DOHH2 (cell line): ENCODE measurements at regions not wholly inside any gene's neighbourhood (a gene's known extent, or its start where the extent isn't known, plus 50 kb on each side); places are given as distances from the start of the nearest gene placed in this dataset.

Experiments used
- H3F3A ChIP-seq: fragments of 200-600 bp; sonication (generic), shearing (Covaris generic); 2 replicates; pipeline ENCODE4 v1.6.0; 2016; ENCODE audit warnings: antibody characterized with exemption, mild to moderate bottlenecking; ENCODE audit not compliant: control insufficient read depth, insufficient read depth
- H3K27ac ChIP-seq: fragments of 200-600 bp; sonication (generic); 2 replicates; pipeline ENCODE4 v1.5.1; 2014; ENCODE audit warnings: low read depth, mild to moderate bottlenecking, low read length, moderate library complexity
- H3K27me3 ChIP-seq: fragments of 200-600 bp; sonication (generic); 2 replicates; pipeline ENCODE4 v1.6.1; 2014; ENCODE audit warnings: mild to moderate bottlenecking, low read length, mixed read lengths; ENCODE audit not compliant: control insufficient read depth
- H3K36me3 ChIP-seq: fragments of 200-600 bp; sonication (generic); 2 replicates; pipeline ENCODE4 v1.6.1; 2014; ENCODE audit warnings: mild to moderate bottlenecking, low read length, moderate library complexity, mixed read lengths; ENCODE audit not compliant: control insufficient read depth
- H3K4me1 ChIP-seq: fragments of 200-600 bp; sonication (generic); 2 replicates; pipeline ENCODE4 v1.6.1; 2014; ENCODE audit warnings: mild to moderate bottlenecking, low read length, mixed read lengths; ENCODE audit not compliant: control insufficient read depth
- H3K4me2 ChIP-seq: fragments of 200-600 bp; sonication (generic); 2 replicates; pipeline ENCODE4 v1.6.0; 2014; ENCODE audit warnings: mild to moderate bottlenecking, low read length, moderate library complexity
- H3K4me3 ChIP-seq: fragments of 200-600 bp; sonication (generic); 2 replicates; pipeline ENCODE4 v1.5.1; 2014; ENCODE audit warnings: mild to moderate bottlenecking, low read length, mixed read lengths
- H3K79me2 ChIP-seq: fragments of 200-600 bp; sonication (generic); 2 replicates; pipeline ENCODE4 v1.6.1; 2014; ENCODE audit warnings: mild to moderate bottlenecking, low read length, mixed read lengths; ENCODE audit not compliant: control insufficient read depth
- H3K9me2 ChIP-seq: fragments of 200-600 bp; sonication (generic); replicated peaks from 2 replicates; pipeline ENCODE4 v1.6.1; 2014; ENCODE audit warnings: mild to moderate bottlenecking, low read length, mixed read lengths; ENCODE audit not compliant: control insufficient read depth
- H3K9me3 ChIP-seq: fragments of 200-600 bp; sonication (generic); 2 replicates; pipeline ENCODE4 v1.6.1; 2014; ENCODE audit warnings: antibody characterized with exemption, low read length, mixed read lengths; ENCODE audit not compliant: control insufficient read depth, insufficient read depth
- H4K20me1 ChIP-seq: fragments of 200-600 bp; sonication (generic); 2 replicates; pipeline ENCODE4 v1.6.0; 2014; ENCODE audit warnings: low read depth, mild to moderate bottlenecking, antibody characterized with exemption, low read length, moderate library complexity; ENCODE audit not compliant: control insufficient read depth, insufficient read depth
- CTCF ChIP-seq: fragments of 200-600 bp; sonication (generic); IDR thresholded peaks from one replicate; pipeline ENCODE4 v1.5.1; 2014; ENCODE audit warnings: antibody characterized with exemption, mild to moderate bottlenecking, low read depth, low read length; ENCODE audit not compliant: poor library complexity, severe bottlenecking
- EZH2phosphoT487 ChIP-seq: fragments of 200-600 bp; sonication (generic); IDR thresholded peaks from 2 replicates; pipeline ENCODE4 v1.6.1; 2017; ENCODE audit warnings: borderline replicate concordance, mild to moderate bottlenecking, antibody characterized with exemption, low read length, moderate library complexity, mixed read lengths

- Histone ChIP-seq H3K4me3 (no peak overlapping the region), H3K9me3 (no peaks in the 10 kb centered on the region), H3F3A (no peaks in the 10 kb centered on the region), H3K27ac (no peak overlapping the region), H3K79me2 (no peaks in the 10 kb centered on the region), H3K4me2 (no peak overlapping the region), H3K9me2 (no peaks in the 10 kb centered on the region), H3K4me1 (no peaks in the 10 kb centered on the region), H4K20me1 (no peaks in the 10 kb centered on the region), H3K36me3 (no peaks in the 10 kb centered on the region), H3K27me3 (no peaks in the 10 kb centered on the region)
- no peak for TF ChIP-seq CTCF
- TF ChIP-seq EZH2phosphoT487, result no peak
These were observed 262.8 kb upstream of the UBE2E2 start for GRCh38 chr3:22940285-22940684.

GRCh38 chr3:22942981-22943380 is 260.1 kb upstream of the UBE2E2 start:
- Histone ChIP-seq H3K27me3 (no peaks in the 10 kb centered on the region), H3K4me1 (no peaks in the 10 kb centered on the region), H3K4me2 (no peak overlapping the region), H3K4me3 (no peak overlapping the region), H3K9me2 (no peaks in the 10 kb centered on the region), H3K27ac (no peak overlapping the region), H4K20me1 (no peaks in the 10 kb centered on the region), H3K9me3 (no peaks in the 10 kb centered on the region), H3K79me2 (no peaks in the 10 kb centered on the region), H3K36me3 (no peaks in the 10 kb centered on the region), H3F3A (no peaks in the 10 kb centered on the region)
- TF ChIP-seq EZH2phosphoT487 (no peak), CTCF (no peak)

GRCh38 chr3:22947851-22948250 is 255.3 kb upstream of the UBE2E2 start:
- Histone ChIP-seq H3K4me1 (no peaks in the 10 kb centered on the region), H3K9me2 (no peaks in the 10 kb centered on the region), H3K4me3 (no peak overlapping the region), H3K27me3 (no peaks in the 10 kb centered on the region), H3K79me2 (no peaks in the 10 kb centered on the region), H3K4me2 (no peak overlapping the region), H3F3A (no peaks in the 10 kb centered on the region), H4K20me1 (no peaks in the 10 kb centered on the region), H3K27ac (no peak overlapping the region), H3K9me3 (no peaks in the 10 kb centered on the region), H3K36me3 (no peaks in the 10 kb centered on the region)
- no peak for TF ChIP-seq CTCF
- TF ChIP-seq EZH2phosphoT487, result no peak

DNA sequence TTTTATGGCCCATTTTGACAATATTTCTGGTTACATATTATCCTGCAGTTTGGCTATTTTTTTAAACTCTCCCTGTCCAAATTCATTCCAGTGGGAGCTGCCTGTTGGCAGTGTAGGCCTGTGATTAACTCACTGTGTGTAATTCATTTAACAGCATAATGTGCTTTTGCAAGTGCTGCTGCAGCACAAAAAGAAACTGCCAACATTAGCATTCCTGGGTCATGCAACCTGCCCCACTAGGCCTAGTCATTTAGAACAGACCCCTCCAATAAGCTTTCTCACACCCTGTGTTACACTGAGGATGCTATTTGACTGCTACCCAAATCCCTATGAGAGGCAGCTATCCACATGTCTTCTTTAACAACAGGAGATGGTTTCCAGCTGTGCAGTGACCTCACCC is 251.2 kb upstream of the UBE2E2 start:
- H3K4me2 ChIP-seq, result no peak overlapping the region
- H3K9me2 ChIP-seq, result no peaks in the 10 kb centered on the region
- H3K79me2 ChIP-seq, result no peaks in the 10 kb centered on the region
- no peaks in the 10 kb centered on the region for H3K9me3 ChIP-seq
- no peaks in the 10 kb centered on the region for H3K36me3 ChIP-seq
- no peaks in the 10 kb centered on the region for H4K20me1 ChIP-seq
- no peaks in the 10 kb centered on the region for H3F3A ChIP-seq
- H3K27me3 ChIP-seq, result no peaks in the 10 kb centered on the region
- no peak for TF ChIP-seq EZH2phosphoT487
- no peak for TF ChIP-seq CTCF
- H3K4me3 ChIP-seq, result no peak overlapping the region
- H3K4me1 ChIP-seq, result no peaks in the 10 kb centered on the region
- no peak overlapping the region for H3K27ac ChIP-seq
